GM12865 (cell line): ENCODE measurements at regions not wholly inside any gene's neighbourhood (a gene's known extent, or its start where the extent isn't known, plus 50 kb on each side); places are given as distances from the start of the nearest gene placed in this dataset.

Source experiments
- DNase-seq: peaks from one replicate; pipeline ENCODE4 v3.0.0; 2010; ENCODE audit warnings: low read depth
- H3K4me3 ChIP-seq: 2 replicates; pipeline ENCODE4 v1.5.1; 2011; ENCODE audit warnings: mild to moderate bottlenecking, low read depth, low read length, control low read depth
- CTCF ChIP-seq: IDR thresholded peaks from 2 replicates; pipeline ENCODE4 v1.5.1; 2011; ENCODE audit warnings: low read length, control low read depth, low read depth, inconsistent platforms; ENCODE audit not compliant: insufficient read depth; ENCODE audit errors: missing control alignments

DNA sequence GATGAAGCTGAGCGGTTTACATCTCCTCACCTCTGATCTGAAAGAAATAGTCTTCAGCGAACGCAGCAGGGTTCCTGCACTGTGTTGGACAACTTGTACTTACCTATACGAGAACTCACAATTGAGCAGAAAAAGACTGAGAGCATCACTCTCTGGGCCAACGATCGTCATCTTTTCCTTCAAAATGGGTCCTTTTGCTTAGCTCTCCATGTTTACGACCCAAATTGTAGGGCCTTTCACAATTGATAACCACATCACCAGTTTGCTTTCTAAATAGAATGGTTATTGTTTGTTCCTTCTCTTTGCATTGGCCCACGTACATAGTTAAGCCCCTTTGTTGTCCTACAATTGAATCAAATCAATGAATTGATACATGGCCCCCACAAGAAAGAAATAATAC lies 110.0 kb upstream of the DMRT1 start:
- no peak for TF ChIP-seq CTCF
- DNase-seq: no peak
- H3K4me3 ChIP-seq: no peak overlapping the region

DNA sequence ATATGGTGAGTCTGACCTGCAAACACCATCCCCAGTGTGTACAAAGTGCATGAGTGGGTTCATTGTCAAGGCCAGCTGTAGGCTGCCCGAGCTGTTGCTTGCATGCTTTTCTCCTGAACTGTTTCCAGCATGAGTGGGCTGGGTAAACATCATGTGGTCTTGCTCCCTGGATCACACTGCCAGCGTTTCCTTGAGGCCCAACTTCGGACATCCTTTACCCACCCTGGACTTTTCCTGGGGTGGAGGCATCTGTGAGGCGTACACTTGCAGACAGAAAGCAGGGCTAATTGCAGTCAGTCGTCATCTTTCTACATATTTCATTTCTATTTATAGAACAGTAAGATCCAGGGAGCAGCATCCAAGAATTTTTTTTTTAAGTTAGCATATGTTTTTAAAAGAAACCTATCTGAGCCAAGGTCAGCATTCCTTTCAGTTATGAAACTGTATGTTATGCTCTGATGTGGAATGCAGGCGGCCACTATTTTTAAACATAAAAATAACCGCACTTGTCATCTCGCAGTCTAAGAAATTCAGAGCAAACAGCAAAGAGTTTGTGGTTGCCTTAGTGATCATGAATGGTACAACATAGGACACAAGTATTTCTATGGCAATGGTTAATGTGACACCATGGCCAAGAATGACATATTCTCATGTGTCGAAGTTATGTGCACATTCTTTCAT lies 106.5 kb upstream of the DMRT1 start:
- no peak for TF ChIP-seq CTCF
- DNase-seq: no peak
- H3K4me3 ChIP-seq: no peak overlapping the region

DNA sequence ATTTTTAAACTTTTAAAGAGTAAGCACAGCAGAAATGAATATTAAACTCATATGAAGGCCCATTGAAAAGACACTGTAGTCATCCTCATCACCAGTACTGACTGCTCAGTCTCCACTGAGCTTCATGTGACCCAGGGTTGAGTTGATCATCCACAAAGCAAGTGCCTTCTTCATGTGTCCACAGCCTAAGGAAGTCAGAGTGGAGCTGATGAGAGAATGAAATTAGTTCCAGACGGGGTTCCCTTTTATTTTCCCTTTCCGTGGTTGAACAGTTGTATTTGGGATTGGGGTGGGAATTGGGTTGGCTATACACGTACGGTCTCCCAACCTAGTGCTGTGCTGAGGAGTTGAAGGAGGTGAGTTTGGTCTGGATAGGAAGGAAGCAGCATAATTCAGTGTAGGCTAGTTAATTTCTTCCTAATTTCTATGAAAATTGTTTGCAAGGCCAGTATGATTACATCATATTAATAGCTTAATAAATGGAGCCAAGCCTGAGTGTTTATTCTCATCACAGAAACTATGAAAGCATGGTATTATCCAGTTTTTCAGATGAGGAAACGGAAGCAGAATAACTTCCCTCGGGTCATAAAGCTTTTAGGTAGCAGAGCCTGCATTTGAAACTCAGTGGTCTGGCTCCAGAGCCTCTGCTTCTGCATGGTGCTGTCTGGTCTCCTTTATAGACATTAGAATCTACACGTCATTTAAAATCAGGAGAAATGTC lies 103.9 kb upstream of the DMRT1 start:
- no peak overlapping the region for H3K4me3 ChIP-seq
- DNase-seq: no peak
- no peak for TF ChIP-seq CTCF

DNA sequence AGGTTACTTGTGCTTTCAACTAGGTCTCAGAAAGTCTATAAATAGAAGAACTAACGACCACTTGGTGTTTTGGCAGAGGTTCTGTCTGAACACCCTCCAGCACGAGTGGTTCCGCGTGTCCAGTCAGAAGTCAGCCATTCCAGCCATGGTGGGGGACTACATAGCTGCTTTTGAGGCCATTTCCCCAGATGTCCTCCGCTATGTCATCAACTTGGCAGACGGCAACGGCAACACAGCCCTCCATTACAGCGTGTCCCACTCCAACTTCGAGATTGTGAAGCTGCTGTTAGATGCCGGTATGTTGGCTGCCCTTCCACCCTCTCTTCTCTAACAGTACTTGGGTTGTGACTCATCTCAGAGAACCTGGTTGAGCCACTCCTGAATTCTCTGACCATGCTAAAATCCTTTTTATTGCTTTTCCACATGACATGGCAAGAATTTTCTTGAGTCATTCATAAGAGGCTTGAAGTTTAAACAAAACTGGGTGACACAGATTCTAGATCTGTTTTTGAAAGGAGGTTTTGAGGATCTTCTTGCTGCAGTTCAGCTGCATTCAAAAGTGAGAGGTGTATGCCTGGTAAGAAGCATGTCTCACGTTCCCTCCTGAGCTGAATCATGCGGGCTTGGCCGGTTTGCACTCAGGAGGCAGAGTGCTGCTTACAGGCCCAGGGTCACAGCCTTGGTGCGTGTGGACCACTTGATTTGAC lies 103.1 kb upstream of the DMRT1 start:
- H3K4me3 ChIP-seq: no peak overlapping the region
- no peak for DNase-seq
- TF ChIP-seq CTCF: no peak

DNA sequence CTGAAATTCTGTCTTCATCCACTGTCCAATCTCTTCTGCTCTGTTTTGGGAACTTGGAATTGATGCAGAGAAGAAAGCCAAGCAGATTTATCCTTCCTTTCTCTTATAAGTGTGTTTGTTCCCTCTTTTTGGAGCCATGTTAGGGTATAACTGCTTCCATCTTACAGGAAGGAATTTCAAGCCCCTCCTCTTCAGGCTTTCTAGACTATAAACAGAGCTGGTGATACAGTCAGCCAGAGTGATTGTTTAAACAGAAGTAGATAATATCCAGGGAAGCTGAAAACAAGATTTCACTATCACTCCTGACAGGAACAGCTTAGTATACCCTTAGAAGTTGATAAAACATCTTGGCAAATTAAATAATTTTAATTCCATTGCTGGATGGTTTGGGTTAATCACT lies 102.1 kb upstream of the DMRT1 start:
- no peak for DNase-seq
- no peak overlapping the region for H3K4me3 ChIP-seq
- no peak for TF ChIP-seq CTCF

- no peak for TF ChIP-seq CTCF
- no peak overlapping the region for H3K4me3 ChIP-seq
- DNase-seq: no peak
Measured at GRCh38 chr9:740221-740620, 101.3 kb upstream of the DMRT1 start.
